ENCODE measurements at regions not wholly inside any gene's neighbourhood (a gene's known extent, or its start where the extent isn't known, plus 50 kb on each side); places are given as distances from the start of the nearest gene placed in this dataset.

GRCh38 chr11:134736251-134736947 lies 324.4 kb upstream of the B3GAT1 start:
- TF ChIP-seq POLR2A (IDR thresholded peaks at IDR 0.05) (no peak), CTCF (IDR thresholded peaks at IDR 0.05) (no peak), EP300 (IDR thresholded peaks at IDR 0.05; ENCODE audit: low read depth) (no peak)
